ENCODE measurements at regions not wholly inside any gene's neighbourhood (a gene's known extent, or its start where the extent isn't known, plus 50 kb on each side); places are given as distances from the start of the nearest gene placed in this dataset.

DNA sequence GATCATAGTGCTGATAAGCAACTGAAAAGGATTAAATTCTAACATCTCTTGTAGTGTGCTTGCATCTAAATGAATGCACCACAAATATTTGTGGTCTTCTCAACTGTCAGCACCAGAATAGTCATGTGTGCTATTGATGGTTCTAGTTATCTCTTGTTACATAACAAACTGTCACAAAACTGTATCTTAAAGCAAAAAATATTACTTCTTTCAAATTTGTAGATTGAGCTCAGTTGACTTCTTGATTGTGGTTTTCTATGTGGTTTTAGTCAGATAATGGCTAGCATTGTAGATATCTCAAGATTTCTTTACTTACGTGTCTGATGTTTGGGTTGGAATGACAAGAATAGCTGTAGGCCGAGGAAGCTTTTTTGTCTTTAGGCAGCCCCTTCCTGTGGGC lies 431.3 kb downstream of the SLITRK6 start:
- no peak for TF ChIP-seq CTCF (conservative IDR thresholded peaks at IDR 0.05; ENCODE audit: low read depth in 2 of 2)
- no peak for TF ChIP-seq EZH2 (IDR thresholded peaks at IDR 0.05; ENCODE audit: low read depth, unreplicated experiment)
- no peak for TF ChIP-seq REST (IDR thresholded peaks at IDR 0.05; ENCODE audit: unreplicated experiment)
- TF ChIP-seq JUNB (IDR thresholded peaks at IDR 0.05; ENCODE audit: unreplicated experiment) = no peak
- TF ChIP-seq ZNF462 (CRISPR knock-in tag; IDR thresholded peaks at IDR 0.05) = no peak
